Embryonic facial prominence (tissue), 1 donor: ENCODE measurements at regions not wholly inside any gene's neighbourhood (a gene's known extent, or its start where the extent isn't known, plus 50 kb on each side); places are given as distances from the start of the nearest gene placed in this dataset.
"Not testable (repeated sequence)": the region's sequence is repeated elsewhere in the genome, so short reads cannot be mapped to it uniquely, and the experiment has no call there.

Source experiments
- DNase-seq: peaks from one replicate; pipeline ENCODE4 v3.0.0-alpha.2; 2016; ENCODE audit errors: extremely low spot score

DNA sequence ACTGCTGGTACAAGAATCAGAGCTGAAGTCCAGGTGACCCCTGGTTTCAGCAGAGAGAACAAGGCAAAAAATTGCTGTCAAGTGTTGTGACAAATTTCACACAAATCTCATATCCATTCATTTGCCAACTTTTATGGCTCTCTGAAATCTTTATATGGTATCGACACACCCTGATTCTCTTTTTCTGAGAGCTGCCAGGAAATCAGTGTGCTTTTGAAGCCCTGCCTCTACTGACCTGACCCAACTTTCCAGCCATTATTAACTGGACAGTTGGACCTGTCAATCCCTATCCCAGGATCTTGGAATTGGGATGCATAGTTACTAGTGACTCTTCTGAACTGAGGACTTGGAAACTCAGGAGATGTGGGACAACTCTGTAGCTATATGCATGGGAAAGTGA lies 288.2 kb upstream of the GADL1 start:
- no peak for DNase-seq

DNA sequence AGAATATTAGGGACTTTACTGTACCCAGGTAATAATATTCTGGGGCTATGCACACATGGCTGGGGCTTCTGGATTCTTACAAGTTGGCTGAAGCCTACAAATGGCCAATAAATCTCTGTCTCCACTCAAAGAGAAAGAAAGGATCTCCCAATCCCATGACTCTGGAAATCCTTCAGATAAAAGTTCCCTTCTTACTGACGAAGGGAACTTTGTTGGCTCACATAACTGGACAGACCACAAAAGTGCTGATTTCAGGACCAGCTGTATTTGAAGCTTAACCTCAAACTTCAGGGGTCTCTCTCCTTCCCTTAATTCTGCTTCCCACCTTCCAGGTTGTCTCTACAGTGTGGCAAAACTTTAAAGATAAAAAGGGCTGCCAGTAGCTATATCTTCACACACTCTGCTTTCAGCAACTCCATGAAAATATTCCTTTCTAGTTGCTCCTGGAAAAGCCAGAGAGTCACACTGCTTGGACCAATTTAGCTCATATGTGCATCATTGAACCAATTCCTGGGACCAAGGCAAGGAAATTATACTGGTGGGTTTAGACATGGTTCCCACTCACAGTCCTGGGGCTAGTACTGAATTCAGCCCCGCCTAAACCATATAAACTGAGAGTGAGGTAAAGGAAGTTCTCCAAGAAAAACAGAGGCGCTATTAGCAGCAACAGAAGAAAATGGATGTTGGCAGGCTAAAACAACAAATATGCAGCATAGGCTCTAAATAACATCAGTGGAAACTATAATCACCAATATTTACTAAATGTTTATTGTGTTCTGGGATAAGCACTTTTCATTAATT lies 290.0 kb upstream of the GADL1 start:
- no peak for DNase-seq

DNA sequence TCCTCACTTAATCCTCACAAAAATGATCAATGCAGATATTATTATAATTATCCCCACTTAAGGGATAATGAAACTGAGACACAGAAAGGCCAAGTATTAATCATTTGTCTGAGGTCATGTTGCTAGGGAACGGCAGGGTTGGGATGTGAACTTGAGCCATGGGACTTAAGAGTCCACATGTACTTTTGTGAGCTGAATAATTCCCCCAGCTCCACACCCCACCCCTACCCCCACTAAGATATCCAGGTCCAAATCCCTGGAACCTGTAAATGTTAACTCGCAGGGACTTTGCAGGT lies 290.5 kb upstream of the GADL1 start:
- DNase-seq, result no peak

DNA sequence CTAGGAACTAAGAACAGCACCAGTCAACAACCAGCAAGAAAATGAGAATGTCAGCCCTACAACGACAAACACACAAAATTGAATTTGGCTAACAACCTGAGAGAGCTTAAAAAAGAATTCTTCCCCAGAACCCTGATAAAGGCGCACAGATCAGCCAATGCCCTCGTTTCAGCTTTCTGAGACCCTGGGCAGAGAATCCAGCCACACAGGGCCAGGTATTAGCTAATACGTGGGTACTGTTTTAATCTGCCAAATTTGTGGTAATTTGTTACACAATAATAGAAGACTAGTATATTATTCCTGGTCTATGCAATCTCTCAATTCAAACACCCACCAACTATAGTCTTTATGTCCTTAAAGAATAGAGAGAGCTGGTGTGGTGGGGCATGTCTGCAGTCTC lies 291.6 kb upstream of the GADL1 start:
- no peak for DNase-seq

DNA sequence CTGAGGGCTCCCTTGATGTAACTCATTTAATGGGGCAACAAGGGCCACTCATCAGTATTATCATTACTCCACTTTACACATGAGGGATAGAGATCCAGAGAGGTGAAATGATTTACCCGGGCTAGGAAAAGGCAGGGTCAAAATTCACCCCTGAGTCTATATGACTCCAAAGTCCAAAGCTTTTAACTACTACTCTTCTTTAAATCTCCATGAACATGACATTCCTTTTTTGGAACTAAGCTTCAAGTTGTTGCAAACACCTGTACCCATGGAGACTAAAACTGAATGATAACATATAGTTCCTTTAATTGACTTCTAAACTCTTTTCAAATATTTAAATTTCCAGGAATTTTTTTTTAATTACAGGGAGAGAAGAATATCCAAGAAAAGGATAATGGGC lies 292.9 kb upstream of the GADL1 start:
- DNase-seq, result no peak

DNA sequence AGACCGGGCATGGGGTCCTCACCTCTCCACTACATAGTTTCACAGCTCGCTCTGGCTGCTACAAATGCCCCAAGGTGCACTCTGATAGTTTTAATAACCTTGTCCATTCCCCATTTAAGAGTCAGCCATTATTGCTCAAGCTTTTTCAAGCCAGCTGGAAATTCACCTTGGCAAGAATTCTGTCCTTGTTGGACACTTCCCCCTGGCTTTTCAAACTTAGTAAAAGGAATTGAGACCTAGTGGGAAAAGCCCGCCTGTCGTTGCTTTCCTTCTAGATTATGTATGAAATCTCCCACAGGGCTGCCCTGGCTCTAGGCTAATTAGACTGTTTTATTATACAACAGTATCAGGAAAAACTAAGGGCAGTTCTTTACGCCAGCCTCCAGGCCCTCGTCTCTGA lies 293.7 kb upstream of the GADL1 start:
- no peak for DNase-seq

DNA sequence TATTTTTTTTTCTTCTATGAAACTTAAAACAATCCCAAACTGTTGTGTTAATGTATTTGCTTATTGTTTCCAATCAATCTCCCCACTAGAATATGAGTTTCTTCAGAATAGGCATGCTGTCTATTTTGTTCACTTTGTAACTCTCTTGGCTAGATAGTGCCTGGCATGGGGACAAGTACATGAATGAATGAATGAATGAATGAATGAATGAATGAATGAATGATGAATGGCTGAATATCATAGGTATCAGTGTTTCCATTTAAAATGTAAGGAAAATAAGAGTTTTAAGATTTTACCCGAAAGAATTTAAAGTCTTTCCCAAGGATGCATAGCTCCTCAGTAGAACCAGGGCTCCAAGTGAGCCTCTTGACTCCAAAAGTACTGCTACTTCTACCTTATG lies 294.9 kb upstream of the GADL1 start:
- DNase-seq, result no peak

DNA sequence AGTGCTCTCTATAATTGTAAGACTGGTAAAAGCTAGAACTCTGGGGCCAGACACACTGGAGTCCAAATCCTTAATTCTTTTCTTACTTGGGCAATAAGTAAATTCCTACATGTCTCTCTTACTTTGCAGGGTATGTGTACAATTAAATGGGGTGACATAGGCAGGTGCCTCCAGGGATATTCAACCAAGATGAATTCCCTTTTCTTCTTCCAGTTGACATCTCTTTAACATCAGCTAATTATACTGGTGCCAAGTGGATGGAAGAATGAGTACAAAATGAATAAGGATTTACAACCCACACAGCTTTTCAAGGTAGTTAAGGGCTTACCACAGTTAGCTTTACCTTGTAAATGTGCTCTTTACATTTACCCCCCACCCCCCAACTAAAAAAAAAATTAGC lies 295.5 kb upstream of the GADL1 start:
- DNase-seq, result no peak

DNA sequence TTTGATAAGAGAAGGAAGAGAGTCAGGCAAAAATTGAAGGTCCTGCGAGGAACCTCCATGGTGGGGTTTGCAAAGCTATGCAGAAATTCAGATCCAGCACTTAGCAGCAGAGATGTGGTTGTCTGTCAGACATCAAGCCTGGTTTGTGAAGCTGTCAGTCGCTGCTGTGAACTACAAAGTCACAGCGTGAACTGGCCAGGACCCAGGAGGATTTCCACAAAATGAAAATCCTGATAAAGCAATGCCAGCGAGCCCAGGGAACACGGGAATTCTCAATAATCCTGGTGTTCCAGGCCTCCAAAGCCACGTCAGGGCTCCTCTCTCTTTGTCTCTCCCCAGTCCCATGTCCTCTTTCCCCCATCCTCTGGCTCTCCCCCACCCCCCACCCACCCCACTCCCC lies 296.9 kb upstream of the GADL1 start:
- DNase-seq, result no peak

DNA sequence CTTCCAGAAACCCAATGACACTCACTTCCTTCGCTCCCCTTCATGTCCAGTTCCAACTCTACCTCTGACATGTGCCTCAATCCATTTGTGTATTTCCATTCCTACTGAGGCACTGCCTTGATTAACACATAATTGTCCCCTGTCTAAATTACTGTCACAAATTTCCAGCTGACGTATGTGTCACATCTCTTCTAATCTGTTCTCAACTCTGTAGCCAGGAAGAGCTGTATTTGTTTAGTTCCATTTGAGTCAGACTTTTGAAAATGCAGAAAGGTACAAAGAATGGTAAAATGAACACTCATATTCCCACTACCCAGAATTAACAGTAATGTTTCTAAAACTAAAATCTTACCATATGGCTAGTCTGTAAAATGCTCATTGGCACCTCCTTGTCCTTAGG lies 299.0 kb upstream of the GADL1 start:
- no peak for DNase-seq

DNA sequence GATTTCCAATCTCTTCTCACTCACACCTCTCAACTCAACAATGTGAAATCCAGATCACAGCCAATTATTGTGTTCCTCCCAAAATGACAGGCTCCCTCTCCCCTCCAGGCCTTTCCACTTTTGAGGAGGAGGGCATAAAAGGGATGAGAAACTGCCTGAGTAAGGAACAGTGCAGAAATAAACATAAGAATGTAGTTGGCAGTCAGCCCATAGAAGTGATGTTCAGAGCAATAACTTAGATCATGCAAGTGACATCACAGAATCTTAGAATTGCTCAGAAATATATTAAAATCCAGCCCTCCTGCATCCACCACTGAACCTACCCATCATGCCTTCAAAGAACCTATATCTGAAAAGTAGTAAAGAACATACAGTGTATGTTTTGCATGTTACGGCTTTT lies 299.4 kb upstream of the GADL1 start:
- DNase-seq, result no peak

DNA sequence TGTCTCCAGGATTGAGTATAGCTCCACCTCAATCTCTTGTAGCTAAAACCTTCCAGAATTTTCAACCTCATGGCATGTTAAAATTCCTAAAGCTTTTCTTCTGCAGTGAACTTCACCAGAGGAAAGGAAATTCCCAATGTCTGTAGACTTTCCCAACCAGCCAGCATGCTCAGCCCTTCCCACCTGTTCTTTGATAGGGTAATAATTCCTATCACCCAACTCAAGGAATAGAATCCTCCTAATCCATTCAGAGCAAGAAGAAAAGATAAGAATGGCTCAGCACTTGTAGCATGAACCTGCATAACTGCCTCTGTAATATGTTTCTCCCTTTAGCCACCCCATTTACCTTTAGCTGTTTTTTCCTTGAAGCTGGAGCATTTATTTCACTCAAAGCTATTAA lies 301.8 kb upstream of the GADL1 start:
- DNase-seq, result no peak

DNA sequence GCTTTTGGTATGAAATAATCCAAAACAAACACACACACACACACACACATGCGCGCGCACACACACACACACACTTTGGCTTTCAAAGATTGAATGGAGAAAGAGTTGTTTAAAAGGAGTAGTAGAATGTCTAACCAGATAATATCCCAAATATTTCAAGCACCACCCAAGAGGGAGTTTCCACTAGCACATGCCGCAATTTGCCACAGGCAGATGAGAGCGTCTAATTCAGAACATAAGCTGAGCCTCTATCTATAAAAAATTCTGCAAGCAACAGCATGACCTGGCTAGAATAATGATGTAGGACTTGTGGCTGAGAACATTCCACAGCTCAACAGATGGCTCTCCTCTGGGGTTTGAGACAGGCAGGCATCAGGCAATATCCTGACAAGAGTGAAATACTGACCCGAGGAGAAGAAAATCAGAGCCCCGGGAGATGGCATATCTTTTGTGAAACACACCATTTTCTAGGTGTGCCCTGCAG lies 302.5 kb upstream of the GADL1 start:
- DNase-seq, result peak; percentile 69

DNA sequence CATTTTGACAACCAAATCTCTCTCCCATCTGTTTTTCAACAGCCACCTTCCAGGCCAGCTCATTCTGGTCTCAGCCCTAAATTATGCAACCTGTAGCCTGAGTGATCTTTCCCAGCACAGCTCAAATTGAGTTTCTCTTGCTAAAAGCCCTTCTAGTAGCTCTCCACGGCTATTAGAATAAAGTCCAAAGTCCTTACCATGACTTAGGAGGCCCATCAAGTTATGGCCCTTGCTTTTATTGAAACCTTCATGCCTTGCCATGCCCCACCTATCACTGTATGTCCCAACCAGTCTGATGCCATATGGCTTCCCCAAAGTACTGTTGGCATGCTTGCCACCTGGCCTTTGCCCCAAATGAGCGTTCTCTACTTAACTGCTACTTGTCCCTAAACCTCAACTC lies 303.5 kb upstream of the GADL1 start:
- DNase-seq, result no peak

DNA sequence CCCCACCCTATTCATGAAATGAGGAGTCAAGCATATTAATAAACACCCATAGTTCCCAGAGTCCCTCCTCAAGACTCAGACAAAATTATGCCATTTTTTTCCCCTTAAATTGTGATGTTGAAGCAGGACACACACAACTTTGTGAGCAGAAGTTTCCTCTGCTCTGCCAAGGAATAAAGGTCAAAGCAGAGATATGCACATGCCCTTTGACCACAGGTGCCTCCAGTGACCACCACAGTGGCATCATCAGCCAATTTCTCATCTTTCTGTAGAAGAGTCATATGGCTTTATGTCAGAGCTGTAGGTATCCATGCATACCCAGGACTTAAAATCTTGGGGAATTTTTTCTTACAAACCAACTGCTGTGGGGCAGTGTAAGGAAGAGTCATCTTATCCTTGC lies 304.4 kb upstream of the GADL1 start:
- DNase-seq, result no peak

DNA sequence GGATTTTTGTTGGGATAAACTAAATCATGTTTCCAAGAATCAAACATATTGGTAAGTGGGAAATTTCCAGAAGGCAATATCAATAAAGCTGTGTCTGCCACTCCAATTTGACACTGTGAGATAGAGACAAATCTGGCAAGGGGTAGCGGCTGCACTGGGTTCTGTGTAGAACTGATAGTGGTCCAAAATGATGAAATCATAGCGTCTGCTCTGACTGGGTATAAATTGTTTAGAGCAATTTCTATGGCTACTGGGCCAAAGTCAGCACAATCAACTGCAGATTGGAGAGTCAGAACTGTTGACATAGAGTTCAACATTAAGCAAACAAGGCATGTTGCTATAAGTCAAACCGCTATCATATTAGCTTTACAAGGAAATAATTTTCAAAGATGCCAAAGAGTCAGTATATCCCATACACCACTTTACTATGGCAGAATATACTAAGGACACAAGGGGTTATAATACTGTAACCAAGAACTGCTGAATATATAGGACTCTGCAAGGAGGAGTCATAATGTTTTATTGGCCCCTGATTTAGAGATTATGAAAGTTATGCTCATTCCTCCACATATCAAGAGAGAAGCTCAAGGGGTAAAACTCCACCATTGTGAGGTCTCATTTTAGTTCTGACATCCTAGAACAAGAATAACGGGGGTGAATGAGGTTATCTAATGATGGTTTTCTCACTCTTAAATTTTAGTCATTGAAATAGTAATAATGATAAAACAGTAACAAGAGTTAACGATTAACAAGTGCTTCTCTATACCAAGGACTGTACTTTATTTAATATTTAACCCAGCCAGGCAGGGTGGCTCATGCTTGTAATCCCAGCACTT lies 309.7 kb upstream of the GADL1 start:
- no peak for DNase-seq

DNA sequence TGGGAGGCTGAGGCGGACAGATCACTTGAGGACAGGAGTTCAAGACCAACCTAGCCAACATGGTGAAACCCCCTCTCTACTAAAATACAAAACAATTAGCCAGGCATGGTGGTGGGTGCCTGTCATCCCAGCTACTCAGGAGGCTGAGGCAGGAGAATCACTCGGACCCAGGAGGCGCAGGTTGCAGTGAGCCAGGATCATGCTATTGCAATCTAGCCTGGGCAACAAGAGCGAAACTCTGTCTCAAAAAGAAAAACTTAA lies 310.3 kb upstream of the GADL1 start:
- DNase-seq, result not testable (repeated sequence)

DNA sequence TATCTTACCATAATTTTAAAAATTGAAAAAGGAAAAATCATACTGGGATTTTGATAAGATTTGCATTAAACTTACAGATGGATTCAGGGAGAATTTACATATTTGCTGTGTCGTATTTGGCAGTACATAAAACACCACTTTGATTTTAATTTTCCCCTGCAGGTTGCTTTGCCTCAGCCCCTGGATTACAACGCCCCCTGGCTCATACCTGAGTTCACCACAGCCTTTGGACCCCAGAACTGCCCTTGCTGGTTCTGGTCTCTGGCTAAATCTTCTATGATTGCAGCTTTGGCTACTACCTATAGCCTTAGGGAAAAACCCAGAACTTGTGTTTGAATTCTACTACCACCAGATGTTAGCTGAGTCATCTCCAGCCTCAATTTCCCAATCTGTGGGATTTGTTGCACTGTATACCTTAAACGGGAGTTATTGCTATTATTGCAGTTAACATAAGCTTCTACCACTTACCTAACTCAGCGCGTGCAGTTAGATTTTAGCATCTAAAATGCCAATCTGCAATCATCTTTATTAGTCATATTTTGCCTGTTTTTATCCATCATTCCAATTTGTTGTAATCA lies 315.7 kb upstream of the GADL1 start:
- no peak for DNase-seq

DNA sequence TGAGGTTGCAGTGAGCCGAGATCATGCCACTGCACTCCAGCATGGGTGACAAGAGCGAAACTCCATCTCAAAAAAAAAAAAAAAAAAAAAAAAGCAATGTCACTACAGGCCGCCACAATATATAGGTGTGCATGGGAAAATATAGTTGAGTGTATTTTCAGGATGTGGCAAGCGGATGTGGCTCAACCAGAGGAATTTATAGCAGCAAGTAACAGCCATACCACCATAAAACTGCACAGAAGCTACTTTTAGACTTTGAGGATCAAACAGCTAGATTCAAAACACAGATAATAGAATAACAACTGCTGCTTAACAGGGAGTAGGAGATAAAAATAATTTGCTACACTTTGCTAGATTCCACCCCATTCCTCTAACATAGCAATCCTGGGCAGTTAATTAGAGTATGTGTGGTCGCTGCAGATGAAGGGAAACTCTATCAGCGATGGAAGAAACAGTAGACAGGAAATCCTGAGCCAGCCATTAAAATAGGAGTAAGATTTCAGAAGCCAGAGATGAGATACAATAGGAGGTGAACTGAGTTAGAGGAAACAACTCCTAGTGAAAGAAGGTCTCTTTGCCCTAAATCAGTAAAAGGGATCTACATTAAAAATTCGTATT lies 318.7 kb upstream of the STT3B start:
- DNase-seq, result no peak

DNA sequence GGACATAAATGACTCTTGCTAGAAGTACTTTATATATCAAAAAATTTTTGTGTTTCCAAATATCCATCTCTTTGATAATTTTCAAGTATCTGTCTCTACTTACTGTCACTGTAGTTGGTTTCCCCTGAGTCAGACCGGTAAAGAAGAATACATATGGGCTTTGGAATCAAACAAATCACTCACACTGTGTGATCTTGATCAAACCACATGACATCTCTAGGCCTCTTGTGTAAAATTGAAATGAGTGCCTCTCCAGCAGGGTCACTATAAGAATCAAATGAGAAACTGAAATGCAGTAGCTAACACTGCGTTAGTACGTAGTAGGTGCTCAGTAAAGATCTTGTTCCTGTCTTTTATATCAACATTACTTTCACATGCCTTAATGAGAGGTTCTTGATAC lies 314.6 kb upstream of the STT3B start:
- no peak for DNase-seq

DNA sequence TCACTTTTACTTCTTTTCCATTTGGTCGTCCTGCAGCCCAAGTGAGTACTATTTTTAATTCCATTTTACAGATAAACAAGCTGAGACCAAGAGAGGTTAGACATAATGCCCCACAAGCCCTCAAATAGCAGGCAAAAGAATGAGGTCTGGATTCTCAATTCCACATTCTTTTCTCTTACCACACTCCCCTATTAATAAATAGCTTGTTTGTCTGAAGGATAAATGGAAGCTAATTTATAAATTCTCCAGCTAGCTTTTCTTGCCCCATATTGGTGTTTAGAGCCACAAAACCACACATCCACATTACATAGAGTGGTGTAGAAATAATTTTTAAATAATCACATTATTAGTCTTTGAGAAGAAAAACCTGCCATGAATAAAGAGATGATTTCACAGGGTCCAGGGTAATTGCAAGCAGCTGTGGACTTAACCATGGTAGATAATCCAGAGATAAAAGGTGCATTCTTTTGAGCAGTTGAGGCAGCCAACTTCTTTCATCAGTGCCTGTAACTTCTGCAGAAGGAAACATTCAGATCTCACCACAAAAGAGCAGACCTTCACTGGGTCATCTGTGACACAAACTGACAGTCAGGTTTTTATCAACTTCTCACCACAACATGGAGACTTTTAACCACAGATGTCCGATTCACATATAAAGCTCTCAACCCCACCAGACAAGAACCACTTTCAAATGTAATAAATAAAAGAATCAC lies 313.4 kb upstream of the STT3B start:
- DNase-seq, result no peak

DNA sequence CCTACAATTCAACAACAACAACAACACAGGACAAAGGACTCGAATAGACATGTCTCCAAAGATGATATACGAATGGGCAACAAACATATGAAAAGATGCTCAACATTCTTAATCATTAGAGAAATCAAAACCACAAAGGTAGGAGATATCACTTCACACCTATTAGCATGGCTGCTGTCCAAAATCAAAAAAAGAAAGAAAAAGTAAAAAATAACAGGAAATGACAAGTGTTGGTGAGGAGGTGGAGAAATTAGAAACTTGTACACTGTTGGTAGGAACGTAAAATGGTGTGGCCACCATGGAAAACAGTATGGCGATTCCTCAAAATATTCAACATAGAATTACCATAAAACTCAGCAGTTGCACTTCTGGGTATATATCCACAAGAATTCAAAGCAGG lies 312.3 kb upstream of the STT3B start:
- DNase-seq, result no peak
